ENCODE measurements at regions not wholly inside any gene's neighbourhood (a gene's known extent, or its start where the extent isn't known, plus 50 kb on each side); places are given as distances from the start of the nearest gene placed in this dataset.

DNA sequence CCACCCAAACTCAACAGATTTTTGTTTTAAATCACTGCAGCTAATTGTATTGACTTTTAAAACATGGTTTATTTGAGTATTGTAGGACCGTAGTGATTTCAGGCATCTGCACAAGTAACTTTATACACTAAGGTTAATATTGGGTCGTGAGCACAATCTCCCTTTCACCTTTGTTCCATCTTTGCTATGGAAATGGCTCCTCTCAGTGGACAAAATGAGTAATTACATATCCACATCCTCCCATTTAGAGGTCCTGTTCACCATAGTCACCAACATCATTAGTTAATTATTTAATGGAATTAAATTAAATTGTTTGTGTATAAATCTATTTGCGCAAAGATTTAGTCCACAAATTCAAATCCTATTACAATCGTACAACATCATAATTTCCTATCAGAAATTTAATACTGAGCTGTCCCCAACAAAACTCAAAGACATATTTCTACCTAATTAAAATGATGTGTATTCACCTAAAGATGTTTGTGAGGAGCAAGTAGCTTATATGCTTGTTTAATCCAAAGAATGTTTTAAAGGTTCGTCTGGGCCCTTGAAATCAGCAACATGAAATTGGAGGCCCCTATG, 173.0 kb upstream of the DAPK1 start:
- no peaks in the 10 kb centered on the region for H3K4me1 ChIP-seq (ENCODE audit: low read depth)
- DNase-seq (ENCODE audit: low read depth in 1 of 2, low spot score in 1 of 2): peak; percentile 65 to 85
- no peaks in the 10 kb centered on the region for H3K36me3 ChIP-seq
- H3K27me3 ChIP-seq: peaks cover 9% of the 10 kb centered on the region
- TF ChIP-seq, protein P1, sequence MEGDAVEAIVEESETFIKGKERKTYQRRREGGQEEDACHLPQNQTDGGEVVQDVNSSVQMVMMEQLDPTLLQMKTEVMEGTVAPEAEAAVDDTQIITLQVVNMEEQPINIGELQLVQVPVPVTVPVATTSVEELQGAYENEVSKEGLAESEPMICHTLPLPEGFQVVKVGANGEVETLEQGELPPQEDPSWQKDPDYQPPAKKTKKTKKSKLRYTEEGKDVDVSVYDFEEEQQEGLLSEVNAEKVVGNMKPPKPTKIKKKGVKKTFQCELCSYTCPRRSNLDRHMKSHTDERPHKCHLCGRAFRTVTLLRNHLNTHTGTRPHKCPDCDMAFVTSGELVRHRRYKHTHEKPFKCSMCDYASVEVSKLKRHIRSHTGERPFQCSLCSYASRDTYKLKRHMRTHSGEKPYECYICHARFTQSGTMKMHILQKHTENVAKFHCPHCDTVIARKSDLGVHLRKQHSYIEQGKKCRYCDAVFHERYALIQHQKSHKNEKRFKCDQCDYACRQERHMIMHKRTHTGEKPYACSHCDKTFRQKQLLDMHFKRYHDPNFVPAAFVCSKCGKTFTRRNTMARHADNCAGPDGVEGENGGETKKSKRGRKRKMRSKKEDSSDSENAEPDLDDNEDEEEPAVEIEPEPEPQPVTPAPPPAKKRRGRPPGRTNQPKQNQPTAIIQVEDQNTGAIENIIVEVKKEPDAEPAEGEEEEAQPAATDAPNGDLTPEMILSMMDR (IDR thresholded peaks at IDR 0.05; ENCODE audit: low read depth, low read length): peak; percentile 60
- H3K27ac ChIP-seq: no peak overlapping the region
- no peak overlapping the region for H3K4me3 ChIP-seq
- H3K9me3 ChIP-seq (ENCODE audit: low read depth): no peaks in the 10 kb centered on the region

DNA sequence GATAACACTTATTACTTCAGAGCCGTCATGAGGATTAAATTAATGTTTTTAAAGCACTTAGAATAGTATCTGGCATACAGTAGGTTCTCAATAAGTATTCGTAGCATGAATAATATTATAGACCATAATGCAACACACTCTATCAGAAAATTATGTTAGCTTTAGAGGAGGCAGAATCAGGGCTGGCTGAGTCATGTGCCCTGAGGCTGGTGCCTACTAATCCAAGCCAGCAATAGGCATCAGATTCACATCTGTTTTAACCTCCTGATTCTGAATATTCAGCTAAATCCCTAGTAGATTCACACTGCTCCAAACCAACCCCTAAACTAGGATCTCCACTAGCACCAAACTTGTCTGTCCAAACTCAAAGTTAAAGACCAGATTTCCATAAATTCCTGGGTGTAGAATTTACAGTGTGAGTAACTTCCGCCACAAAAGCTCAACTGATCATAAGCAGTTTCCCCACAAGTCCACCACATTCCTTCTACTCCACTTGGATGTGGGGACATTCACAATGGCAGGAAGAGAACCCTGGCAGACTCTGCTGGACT, 170.0 kb upstream of the DAPK1 start:
- TF ChIP-seq, protein P1 (IDR thresholded peaks at IDR 0.05; ENCODE audit: low read depth, low read length): no peak
- no peak overlapping the region for H3K27ac ChIP-seq
- no peaks in the 10 kb centered on the region for H3K36me3 ChIP-seq
- H3K27me3 ChIP-seq: peaks cover 9% of the 10 kb centered on the region
- H3K9me3 ChIP-seq (ENCODE audit: low read depth): no peaks in the 10 kb centered on the region
- H3K4me3 ChIP-seq: no peak overlapping the region
- no peak for DNase-seq (ENCODE audit: low read depth in 1 of 2, low spot score in 1 of 2)
- no peaks in the 10 kb centered on the region for H3K4me1 ChIP-seq (ENCODE audit: low read depth)

DNA sequence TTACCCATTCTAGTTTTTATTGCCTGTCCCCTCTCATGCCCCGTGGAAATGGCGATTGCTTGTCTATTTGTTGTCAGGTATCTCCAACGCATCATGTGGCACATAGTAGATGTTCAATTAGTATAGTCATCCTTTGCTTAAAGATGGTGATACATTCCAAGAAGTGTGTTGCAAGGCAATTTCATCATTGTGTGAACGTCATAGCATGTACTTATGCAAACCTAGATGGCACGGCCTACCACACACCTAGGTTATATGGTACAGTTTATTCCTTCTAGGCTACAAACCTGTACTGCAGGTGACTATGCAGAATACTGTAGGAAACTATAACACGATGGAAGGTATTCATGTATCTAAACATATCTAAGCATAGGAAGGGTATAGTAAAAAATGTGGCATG, 163.9 kb upstream of the DAPK1 start:
- DNase-seq (ENCODE audit: low read depth in 1 of 2, low spot score in 1 of 2): no peak
- no peak overlapping the region for H3K27ac ChIP-seq
- H3K9me3 ChIP-seq (ENCODE audit: low read depth): no peaks in the 10 kb centered on the region
- no peaks in the 10 kb centered on the region for H3K27me3 ChIP-seq
- TF ChIP-seq, protein P1 (IDR thresholded peaks at IDR 0.05; ENCODE audit: low read depth, low read length): no peak
- no peaks in the 10 kb centered on the region for H3K36me3 ChIP-seq
- H3K4me1 ChIP-seq (ENCODE audit: low read depth): peaks cover 13% of the 10 kb centered on the region
- H3K4me3 ChIP-seq: no peak overlapping the region

DNA sequence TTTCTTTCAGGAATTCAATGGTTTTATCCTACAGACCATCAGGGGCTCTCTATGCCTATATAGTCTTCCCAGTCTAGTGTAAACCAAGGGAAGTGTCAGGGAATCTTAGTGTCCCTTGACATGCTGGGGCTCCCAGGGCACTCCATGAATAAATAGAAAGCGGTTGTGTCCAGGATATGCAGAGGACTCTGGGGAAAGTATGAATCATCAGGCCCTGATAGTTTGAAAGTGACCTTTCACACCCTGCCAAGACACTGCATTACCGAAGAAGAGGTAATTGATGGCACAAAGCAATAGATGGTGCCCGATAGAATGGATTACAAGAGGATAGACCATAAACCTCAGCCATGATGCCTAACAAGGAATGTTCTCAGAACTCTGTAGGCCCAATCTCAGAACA, 163.3 kb upstream of the DAPK1 start:
- DNase-seq (ENCODE audit: low read depth in 1 of 2, low spot score in 1 of 2): no peak
- H3K4me1 ChIP-seq (ENCODE audit: low read depth): peaks cover 13% of the 10 kb centered on the region
- H3K4me3 ChIP-seq: no peak overlapping the region
- H3K36me3 ChIP-seq: no peaks in the 10 kb centered on the region
- no peak overlapping the region for H3K27ac ChIP-seq
- TF ChIP-seq, protein P1 (IDR thresholded peaks at IDR 0.05; ENCODE audit: low read depth, low read length): no peak
- H3K9me3 ChIP-seq (ENCODE audit: low read depth): no peaks in the 10 kb centered on the region
- no peaks in the 10 kb centered on the region for H3K27me3 ChIP-seq

DNA sequence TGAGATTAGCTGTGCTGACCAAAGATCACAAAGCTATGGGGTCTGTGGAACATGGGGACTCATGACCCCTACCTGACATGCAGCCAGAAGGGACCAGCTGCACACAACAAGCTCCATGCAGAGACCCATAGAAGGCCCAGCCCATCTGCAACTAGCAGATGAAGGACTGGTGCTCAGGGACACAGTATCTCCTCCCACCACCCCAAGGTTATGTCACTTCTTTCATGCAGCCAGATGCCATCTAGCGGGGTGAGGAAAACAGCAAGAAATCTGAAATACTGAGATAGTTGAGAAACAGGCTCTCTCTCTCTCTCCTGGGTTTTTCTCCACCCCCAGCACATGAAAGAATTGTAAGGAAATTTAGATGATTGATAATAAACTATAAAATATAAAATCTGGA, 161.3 kb upstream of the DAPK1 start:
- TF ChIP-seq, protein P1 (IDR thresholded peaks at IDR 0.05; ENCODE audit: low read depth, low read length): no peak
- H3K4me3 ChIP-seq: no peak overlapping the region

More for the DNA sequence above, 161.3 kb upstream of the DAPK1 start:
- no peaks in the 10 kb centered on the region for H3K27me3 ChIP-seq
- no peak overlapping the region for H3K27ac ChIP-seq
- H3K36me3 ChIP-seq: no peaks in the 10 kb centered on the region
- peaks cover 13% of the 10 kb centered on the region for H3K4me1 ChIP-seq (ENCODE audit: low read depth)
- peak in 1 of 2 donors; percentile 53 for DNase-seq (ENCODE audit: low read depth in 1 of 2, low spot score in 1 of 2)
- H3K9me3 ChIP-seq (ENCODE audit: low read depth): no peaks in the 10 kb centered on the region

Measured in cardiac muscle cell (in vitro differentiated cells and primary cell).